ENCODE measurements at regions not wholly inside any gene's neighbourhood (a gene's known extent, or its start where the extent isn't known, plus 50 kb on each side); places are given as distances from the start of the nearest gene placed in this dataset.

DNA sequence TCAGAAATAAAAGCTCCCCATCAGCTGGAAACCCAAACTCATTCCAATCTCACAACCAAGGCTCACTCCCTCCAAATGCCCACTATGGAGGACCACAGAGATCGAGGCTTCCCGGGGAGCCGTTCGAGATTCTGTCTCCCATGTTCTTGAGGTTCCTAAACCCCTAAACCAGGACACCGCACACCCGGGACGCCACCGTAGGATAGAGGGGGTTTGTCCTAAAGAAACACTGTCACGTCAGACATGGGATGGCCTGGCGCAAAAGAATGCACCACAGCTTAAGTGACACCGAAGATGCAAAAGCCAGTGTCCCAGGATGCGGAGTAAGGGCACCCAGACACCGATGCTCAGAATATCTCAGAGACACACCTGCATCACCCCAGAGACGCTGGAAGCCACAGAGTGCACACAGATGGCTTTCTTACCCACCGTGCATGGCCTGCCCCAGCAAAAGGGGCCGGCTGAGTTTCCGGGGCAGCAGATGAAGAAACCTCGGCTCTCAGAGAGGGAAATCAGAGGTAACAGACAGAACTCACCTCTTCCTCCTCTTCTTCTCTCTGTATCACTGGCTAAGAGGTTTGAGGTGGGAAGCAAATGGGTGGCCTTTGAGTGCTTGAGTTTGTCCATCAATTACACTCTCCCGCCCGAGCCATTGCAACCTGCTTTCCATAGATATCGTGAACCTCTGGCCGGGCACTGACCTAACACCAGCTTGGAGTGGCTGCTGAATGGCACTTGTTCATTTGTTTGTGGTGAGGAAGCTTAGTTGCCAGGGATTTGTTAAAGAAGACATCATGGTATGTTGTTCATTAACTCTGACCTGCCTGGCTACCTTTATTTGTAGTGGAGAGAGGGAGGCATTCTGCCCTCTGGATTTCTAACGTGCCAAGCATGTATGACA is 65.1 kb upstream of the TNRC6C start:
- no peaks in the 10 kb centered on the region for H3K36me3 ChIP-seq
- H3K27ac ChIP-seq (replicated peaks) = no peak overlapping the region
- intact Hi-C loops (cut with micrococcal nuclease) = no loop called here
- H3K27me3 ChIP-seq (ENCODE audit: low read depth) = peaks cover 3% of the 10 kb centered on the region
- peaks cover 1% of the 10 kb centered on the region for H3K4me1 ChIP-seq
- no peak for DNase-seq
- TF ChIP-seq, protein P1, sequence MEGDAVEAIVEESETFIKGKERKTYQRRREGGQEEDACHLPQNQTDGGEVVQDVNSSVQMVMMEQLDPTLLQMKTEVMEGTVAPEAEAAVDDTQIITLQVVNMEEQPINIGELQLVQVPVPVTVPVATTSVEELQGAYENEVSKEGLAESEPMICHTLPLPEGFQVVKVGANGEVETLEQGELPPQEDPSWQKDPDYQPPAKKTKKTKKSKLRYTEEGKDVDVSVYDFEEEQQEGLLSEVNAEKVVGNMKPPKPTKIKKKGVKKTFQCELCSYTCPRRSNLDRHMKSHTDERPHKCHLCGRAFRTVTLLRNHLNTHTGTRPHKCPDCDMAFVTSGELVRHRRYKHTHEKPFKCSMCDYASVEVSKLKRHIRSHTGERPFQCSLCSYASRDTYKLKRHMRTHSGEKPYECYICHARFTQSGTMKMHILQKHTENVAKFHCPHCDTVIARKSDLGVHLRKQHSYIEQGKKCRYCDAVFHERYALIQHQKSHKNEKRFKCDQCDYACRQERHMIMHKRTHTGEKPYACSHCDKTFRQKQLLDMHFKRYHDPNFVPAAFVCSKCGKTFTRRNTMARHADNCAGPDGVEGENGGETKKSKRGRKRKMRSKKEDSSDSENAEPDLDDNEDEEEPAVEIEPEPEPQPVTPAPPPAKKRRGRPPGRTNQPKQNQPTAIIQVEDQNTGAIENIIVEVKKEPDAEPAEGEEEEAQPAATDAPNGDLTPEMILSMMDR (IDR thresholded peaks at IDR 0.05; ENCODE audit: borderline replicate concordance) = no peak
- no peaks in the 10 kb centered on the region for H3K9me3 ChIP-seq (replicated peaks)
- no peak overlapping the region for H3K4me3 ChIP-seq

DNA sequence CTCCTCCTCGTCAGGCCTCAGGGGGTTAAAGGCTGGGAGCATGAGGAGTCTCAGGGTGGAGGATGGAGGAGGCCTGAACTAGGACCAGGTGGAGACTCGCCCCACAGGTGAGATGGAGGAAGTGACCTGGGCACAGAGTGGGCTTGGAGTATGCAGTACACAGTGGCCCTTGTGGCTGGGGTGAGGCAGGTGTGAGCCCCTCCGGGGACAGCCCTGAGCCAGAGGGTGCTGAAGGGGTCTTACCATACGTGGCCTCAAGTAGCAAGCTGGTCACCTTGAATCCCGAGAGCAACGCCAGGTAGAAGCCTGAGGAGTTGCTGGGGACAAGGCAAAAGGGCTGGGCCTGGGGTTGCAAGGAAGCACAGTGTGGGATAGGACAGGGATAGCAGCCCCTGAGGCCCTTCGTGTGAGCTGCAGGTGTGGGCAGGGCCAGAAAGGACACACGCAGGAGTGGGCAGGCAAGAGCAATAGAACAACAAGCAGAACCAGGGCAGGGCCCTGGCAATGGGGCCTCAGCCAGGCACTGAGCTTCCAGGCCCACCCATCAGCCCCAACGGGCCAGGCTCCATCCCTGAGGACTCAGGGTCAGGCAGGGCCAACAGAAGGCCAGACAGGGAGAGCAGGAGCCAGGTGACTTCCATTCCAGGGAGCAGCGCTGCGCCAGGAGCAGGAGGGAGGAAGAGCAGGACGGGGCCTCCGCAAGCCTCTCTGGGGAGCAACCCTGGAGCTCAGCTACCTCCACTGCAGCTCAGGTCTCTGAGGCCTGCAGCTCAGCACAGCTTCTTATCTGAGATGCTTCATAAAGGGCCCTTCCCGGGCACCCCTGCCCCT is 64.2 kb upstream of the TNRC6C start:
- no peaks in the 10 kb centered on the region for H3K36me3 ChIP-seq
- peaks cover 3% of the 10 kb centered on the region for H3K27me3 ChIP-seq (ENCODE audit: low read depth)
- no peak overlapping the region for H3K4me3 ChIP-seq
- DNase-seq = no peak
- H3K27ac ChIP-seq (replicated peaks) = no peak overlapping the region
- TF ChIP-seq, protein P1 (IDR thresholded peaks at IDR 0.05; ENCODE audit: borderline replicate concordance) = no peak
- no peaks in the 10 kb centered on the region for H3K9me3 ChIP-seq (replicated peaks)
- intact Hi-C loops (cut with micrococcal nuclease) = no loop called here
- H3K4me1 ChIP-seq = no peaks in the 10 kb centered on the region

DNA sequence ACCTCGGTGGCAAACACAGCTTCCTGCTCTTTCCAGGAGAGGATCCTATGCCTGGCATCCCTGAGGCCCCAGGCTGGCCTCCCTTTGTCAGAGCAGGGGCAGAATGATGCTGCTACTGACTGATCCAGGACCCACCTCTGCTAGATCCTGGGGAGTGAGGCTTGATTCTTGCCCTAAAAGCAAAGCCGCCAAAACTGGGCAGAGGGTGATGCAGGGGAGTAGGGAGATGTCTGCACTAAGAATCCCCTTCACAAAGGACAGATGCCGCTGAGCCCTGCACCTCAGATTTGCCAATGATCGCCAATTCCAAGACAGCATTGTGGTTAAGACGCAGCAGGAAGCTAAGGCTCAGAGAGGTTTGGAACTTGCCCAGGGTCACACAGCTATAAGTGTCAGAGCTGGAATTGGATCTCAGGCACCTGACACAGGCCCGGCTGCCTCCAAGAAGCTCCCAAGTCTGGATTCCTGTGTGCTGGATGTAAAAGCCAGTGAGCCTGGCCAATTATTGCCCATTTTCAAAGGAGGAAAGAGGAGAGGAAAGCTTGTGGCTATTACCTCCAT is 60.7 kb upstream of the TNRC6C start:
- H3K36me3 ChIP-seq = no peaks in the 10 kb centered on the region
- H3K4me1 ChIP-seq = no peaks in the 10 kb centered on the region
- TF ChIP-seq, protein P1 (IDR thresholded peaks at IDR 0.05; ENCODE audit: borderline replicate concordance) = no peak
- H3K27ac ChIP-seq (replicated peaks) = no peak overlapping the region
- no peak overlapping the region for H3K4me3 ChIP-seq
- no peaks in the 10 kb centered on the region for H3K9me3 ChIP-seq (replicated peaks)
- DNase-seq = no peak
- no peaks in the 10 kb centered on the region for H3K27me3 ChIP-seq (ENCODE audit: low read depth)
- intact Hi-C loops (cut with micrococcal nuclease) = no loop called here

DNA sequence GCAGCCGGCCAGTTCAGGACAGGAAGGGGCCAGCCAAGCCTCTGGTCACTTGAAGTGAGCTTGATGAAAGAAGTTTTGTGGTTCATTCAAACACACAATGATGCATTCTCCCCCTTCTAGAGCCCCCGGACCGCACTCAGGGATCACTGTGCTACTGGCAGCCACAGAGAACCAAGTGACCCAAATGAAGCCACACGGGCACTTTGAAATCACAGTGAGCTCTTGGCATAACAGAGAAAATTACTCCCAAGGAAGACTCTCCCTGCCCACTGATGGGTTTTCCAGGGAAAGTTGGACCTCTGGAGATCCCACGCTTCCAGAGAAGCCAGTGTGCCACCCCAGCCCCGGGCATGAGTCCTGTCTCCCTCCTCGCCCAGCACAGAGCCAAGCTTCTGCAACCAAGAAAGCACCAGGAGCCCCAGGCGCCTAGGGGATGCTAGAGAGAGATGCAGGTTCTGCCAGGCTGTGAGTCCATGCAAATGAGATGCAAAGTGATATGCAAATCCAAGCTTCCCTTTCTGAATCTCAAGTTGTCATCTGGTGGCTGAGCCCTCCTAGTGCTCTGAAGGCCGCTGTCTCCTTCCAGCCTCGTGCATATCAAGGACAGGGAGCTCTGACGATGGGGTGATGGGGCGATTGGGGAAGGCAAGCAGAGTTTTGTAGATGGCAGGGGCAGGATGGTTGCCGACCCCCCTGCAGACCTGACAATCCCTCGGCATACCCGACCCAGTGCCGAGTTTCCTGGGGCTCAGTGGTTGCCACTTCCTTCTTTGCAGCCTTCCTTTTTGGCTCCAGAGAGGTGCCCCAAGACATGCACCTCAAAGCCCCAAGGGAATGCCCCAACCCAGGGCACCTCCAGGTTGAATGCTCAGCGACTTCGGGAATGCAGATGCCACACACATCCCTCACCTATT is 59.7 kb upstream of the TNRC6C start:
- Histone ChIP-seq H3K9me3 (replicated peaks) (no peaks in the 10 kb centered on the region), H3K27me3 (ENCODE audit: low read depth) (no peaks in the 10 kb centered on the region), H3K4me3 (no peak overlapping the region), H3K36me3 (no peaks in the 10 kb centered on the region), H3K4me1 (no peaks in the 10 kb centered on the region), H3K27ac (replicated peaks) (no peak overlapping the region)
- TF ChIP-seq, protein P1 (IDR thresholded peaks at IDR 0.05; ENCODE audit: borderline replicate concordance) = no peak
- no peak for DNase-seq
- intact Hi-C loops (cut with micrococcal nuclease) = no loop called here

DNA sequence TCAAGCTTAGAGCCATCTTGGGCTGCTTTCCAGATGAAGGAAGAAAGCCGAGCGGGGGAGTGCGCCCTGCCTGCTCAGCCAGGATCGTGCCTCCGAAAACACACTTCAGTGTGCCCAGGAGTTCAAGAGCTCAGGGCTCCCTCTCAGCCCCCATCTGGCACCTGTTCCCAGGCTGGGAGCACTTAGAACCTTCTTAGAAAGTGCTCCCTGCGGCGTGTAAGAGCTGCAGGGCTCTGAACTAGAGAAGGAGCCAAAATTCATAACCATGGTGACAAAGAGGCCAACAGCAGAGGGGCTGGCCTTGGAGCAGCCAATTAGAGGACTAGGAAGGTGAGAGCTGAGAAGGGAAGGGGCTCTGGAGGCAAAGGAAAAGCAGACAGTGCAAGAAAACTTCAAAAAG is 59.0 kb upstream of the TNRC6C start:
- intact Hi-C loops (cut with micrococcal nuclease) = no loop called here
- TF ChIP-seq, protein P1 (IDR thresholded peaks at IDR 0.05; ENCODE audit: borderline replicate concordance) = no peak

More for the DNA sequence above, 59.0 kb upstream of the TNRC6C start:
- no peaks in the 10 kb centered on the region for H3K4me1 ChIP-seq
- H3K27ac ChIP-seq (replicated peaks) = no peak overlapping the region
- DNase-seq = no peak
- H3K9me3 ChIP-seq (replicated peaks) = no peaks in the 10 kb centered on the region
- no peaks in the 10 kb centered on the region for H3K27me3 ChIP-seq (ENCODE audit: low read depth)
- no peaks in the 10 kb centered on the region for H3K36me3 ChIP-seq
- no peak overlapping the region for H3K4me3 ChIP-seq

Measured in left ventricle myocardium inferior (tissue), 1 donor.